GM18870 (cell line): ENCODE measurements at regions not wholly inside any gene's neighbourhood (a gene's known extent, or its start where the extent isn't known, plus 50 kb on each side); places are given as distances from the start of the nearest gene placed in this dataset.

Experiments used
- ATAC-seq: cut with Tn5 transposase; IDR thresholded peaks from one replicate; pipeline ENCODE4 v1.9.1; 2021; ENCODE audit warnings: moderate library complexity; ENCODE audit not compliant: unreplicated experiment

DNA sequence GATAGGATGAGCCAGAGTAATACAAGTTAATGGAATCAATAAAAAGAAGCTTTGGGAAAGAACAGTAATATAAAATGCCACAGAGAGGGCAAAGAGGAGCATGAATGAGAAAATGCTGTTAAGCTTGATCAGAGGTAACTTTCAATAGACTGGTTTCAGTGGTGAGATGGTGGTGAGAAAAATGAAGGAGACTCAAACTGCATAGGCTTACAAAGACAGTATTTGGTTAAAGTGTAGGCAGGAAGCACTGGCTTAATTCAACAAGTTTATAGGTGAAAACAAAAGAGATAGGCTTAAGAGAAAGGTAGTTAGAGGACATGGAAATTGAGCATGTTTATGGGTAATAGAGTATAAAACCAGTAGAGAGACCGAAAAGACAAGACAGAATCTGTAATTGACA is 298.6 kb upstream of the ADAMTS5 start:
- ATAC-seq: no peak

DNA sequence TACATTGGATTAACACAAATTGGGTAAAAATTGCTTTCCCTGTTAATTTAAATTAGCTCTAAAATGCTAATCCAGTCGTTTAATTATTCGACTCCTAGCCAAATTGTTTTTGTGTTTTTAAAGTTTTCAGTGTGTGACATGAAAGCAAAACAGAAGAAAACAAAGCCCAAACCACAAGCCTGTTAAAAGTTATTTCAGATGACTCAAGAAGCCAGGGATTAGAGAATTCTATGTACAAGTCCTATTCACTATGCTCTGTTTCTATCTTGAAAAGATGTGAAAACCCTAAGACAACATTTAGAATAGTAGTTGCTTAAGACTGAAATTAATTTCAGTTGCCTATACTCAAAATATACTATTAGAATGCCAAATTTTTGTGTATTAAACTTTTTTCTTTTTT is 294.8 kb upstream of the ADAMTS5 start:
- ATAC-seq: no peak

DNA sequence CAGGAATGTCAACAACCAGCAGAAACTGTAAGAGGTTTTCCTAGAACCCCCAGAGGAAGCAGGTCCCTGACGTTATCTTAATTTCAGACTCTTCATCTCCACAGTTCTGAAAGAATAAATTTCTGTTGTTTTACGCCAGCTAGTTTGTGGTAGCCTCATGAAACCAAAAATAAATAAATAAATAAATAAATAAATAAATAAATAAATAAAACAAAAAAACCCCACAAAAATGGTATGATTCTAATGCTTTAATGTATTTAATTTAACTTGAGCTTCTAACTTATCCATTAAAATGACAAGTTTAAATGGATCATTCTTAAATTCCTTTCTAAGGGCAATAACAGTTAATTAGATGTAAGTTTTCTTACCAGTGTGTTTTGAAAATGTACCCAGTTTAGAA is 293.8 kb upstream of the ADAMTS5 start:
- no peak for ATAC-seq

DNA sequence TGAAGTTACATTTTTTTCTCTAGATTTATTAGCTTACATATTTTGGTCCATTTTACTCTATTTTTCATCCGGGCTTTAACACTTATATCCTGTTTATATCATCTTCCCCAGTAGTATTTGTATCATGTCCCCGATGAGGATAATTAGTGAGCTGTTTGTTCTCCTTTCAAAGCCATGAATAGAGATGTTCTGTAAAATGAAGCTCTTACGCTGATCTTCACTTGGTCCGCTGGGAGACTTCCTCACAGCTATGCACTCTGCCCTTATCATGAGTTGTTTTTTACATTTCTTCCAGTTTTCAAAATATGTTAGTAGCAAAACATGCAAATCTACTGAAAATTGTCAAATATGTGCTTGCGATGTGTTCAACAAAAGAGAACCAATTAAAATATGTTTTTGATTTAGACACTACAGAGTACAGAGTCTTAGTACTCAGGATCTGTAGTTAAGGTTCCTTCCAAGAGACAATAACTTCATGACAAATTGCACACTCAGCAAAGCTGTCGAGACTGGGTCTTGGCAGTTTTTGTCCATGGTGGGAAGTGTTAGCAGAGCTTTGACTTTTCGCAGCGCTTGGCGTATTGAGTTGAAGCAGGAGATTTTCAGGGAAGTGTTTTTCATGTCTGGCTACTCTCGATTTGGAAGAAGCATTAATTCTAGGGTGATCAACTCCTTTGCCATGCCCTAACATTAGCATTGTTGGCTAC is 292.0 kb upstream of the ADAMTS5 start:
- ATAC-seq: no peak

DNA sequence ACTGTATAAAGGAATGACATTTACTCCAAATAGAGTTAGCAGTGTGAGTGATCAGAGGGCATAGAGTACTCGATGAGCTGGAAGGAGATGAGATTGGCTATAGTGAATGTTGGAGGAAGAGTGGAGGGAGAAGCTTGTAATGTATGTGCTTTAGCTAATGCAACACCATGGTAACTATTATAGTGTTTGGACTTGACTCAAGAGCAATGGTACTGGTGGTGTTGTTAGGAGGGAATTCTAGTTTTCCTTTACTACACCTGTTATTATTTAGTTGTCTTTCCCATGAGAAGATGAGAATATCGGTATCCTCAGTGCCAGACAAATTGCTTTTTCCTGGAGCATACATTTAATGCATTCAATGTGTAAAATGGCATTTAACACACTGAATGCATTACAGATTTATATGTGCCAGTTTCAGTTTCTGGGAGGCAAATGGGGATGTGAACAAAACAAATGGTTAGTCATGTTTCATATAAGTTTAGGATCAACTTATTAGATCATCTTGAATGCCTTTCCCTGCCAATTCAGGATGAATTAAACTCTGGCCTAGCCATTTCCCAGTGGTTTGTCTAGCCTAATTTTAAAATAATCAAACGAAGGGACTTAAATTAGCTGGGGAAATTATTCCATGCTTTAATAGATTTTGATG is 291.1 kb upstream of the ADAMTS5 start:
- no peak for ATAC-seq

DNA sequence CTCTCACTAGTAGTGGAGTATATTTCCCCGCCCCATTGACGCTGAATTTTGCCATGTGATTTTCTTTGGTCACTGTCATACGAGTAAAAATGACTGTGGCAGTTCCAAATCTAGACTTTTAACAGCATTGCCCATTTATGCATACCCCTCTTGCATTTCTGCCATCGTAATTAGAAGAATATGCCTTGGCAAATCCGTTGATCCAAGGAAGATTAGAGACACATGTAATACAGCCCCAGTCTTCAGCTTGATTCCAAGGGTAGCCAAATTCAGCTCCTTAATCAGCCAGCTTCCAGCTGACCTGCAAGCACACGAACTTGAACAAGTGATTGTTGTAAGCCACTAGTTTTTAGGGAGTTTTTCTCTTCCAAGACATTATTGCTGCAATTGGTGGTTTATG is 290.3 kb upstream of the ADAMTS5 start:
- ATAC-seq: no peak

DNA sequence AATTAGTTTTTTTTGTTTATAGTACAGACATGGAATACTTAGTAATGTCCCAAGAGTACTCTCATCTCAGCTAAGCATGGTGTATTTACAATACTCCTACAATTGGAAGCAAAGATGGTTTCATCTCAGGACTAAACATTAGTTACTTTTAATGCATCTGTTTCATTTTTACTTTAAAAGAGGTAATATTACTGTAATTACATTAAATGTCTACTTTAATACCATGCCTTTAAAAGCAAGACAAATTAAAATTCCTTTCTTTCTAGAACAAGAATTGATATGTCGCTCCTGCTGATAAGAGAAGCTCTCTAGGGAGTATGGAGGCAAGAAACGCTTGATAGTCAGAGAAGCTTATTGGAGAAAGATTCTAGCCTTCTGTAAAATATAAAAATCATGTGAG is 284.9 kb upstream of the ADAMTS5 start:
- no peak for ATAC-seq

DNA sequence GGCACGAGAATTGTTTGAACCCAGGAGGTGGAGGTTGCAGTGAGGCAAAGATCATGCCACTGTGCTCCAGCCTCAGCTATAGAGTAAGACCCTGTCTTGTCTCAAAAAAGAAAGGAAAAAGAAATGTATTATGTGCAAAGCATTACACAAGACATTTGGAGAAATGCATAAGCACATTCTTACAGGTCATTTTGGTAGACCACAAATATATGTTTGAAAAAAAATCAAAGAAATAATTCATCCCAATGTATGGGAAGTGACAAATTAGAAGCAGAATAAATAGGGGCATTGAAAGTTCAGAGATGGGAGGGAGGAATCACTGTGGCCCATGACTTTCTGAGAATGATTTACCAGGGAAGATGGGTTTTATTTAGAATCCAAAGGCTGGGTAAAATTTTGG is 283.5 kb upstream of the ADAMTS5 start:
- ATAC-seq: no peak

DNA sequence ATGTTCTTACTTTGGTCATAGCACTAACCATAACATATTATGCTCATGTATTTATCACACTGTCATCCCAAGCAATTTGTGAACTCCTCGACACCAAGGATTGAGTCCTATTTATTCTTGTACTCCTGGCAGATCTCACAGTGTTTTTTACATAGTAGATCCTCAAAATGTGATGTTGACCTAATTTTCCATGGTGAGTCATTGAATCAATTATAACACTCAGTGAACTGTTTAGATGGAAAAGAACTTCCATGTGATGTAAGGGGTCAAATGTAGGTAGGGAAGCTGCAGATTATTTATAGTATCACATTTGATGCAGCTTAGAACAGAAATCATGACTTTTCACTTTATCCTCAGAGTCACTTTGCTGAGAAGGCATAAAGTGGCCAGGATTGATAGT is 281.9 kb upstream of the ADAMTS5 start:
- ATAC-seq: no peak

DNA sequence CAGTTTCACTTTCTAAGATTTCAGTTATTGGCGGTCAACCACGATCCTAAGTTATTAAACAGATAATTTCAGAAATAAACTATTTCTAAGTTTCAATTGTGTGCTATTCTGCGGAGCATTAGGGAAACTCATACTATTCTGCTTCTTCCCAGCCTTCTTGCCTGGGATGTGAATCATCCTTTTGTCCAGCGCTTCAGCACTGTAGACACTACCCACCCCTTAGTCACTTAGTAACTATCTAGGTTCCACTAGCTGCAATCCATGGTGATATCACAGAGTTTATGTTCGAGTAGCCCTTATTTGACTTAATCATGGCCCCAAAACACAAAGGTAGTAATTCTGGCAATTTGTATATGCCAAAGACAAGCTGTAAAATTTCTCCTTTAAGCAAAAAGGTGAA is 279.9 kb upstream of the ADAMTS5 start:
- ATAC-seq: no peak

DNA sequence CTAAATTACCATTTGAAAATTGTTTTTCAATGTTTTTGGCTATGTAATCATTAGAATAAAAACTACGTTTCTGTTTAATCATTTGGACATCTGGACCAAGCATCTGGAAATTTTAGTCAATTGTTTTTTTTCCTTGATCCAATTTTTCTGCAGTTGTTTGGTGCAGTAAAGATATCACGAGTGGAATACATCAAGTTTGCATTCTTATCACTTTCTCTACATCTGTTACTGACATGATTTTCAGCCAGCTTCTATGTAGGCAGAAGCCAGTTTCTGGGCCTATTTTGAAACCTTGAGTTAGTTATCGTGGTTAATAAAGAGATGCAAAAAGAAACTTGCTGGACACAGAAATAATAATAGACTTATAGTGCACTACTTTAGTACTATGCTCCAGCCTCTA is 277.9 kb upstream of the ADAMTS5 start:
- ATAC-seq: no peak

DNA sequence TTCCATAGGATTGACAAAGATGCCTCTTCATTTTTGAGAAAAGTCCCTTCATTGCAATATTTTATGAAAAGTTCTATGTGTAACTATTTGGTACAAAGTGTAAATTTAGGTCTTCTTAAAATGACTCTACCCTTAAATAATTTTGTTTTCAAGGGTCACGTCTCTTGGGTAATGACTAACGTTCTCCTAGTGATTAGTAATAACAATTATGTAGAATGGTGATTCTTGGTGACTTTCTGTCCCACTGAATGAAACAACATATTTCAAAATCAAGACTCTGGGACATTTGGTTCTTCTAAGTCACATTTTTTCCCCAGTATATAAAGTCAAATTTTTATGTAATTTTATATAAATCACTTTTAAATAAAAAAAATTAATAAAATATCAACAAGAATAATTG is 277.5 kb upstream of the ADAMTS5 start:
- ATAC-seq: no peak

DNA sequence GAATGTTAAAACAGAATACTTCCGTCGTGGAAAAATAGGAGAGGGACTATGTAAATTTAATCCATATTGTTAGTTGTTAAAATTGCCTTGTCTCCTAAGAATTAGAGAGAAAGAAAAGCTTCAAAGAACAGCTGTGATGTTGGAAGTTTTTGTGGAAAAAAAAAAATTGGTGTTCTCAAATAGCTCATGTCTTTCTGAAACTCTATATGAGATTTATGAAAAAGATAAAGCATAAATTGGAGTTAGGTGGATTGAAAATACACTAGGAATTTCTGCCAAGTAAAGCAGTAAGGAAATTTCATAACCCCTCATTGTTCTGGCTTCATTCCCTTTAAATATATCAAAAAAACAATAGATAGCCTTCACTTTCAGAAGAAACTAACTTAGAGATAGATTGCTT is 274.0 kb upstream of the ADAMTS5 start:
- no peak for ATAC-seq

DNA sequence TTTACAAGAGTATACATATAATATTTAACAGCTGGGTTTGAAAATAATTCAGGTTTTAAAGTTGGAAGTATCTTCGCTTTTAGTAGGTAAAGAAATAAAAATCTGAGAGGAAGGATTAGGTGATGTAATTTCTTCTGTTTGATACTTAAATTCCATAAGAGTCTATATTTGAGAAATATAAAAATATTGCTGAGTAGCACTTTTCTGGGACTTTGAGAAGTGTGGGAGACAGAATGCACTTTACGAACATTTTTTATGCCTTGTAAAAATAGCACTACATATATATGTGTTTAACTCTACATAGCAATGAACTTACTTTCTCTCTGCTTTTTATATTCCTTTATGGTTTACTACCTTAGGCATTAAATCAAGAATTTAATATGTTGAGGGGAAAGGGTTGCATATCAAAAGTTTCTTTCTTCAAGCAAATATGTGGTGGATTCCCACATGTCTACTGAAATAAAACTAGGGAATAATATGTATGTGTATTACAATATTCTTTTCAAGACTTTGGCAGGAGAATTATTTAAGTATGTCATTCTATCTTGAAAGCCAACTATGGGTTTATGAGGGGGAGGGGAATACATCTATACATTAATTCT is 266.7 kb upstream of the ADAMTS5 start:
- ATAC-seq: no peak

DNA sequence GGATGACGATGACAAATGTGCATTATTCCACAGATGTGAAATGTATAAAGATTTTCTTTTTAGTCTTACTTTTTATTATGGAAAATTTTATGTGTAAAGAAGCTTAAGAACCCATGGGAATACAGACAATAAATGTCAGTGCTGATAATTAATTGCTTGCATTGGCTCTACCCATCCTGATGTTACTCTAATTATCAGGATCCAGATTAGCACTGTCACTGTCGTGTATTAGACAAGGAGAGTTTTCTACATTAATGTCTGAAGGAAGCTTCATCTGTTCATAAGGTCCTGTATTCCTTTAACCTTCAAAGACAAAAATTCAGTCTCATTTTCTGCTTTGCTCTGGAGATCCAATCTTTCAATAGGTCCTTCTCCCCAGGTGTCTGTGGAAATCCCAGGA is 259.1 kb upstream of the ADAMTS5 start:
- no peak for ATAC-seq

DNA sequence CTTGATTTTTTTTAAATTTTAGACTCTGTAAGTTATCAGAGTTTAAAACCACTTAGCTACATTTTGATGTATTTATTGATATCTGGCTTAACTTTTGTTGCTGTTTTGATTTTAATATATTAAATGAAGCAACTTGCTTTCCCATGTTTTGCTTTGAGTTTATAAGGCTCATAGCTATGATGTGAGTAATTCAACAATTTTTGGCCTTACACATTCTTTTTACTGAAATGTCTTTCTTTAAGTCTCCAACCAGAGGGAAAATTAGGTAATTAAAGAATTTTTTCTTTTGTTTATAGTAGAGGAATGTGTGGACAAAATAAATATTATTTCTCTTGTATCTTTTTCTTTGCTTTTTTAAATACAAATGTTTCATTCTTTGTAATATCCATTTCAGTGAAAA is 258.3 kb upstream of the ADAMTS5 start:
- ATAC-seq: no peak

DNA sequence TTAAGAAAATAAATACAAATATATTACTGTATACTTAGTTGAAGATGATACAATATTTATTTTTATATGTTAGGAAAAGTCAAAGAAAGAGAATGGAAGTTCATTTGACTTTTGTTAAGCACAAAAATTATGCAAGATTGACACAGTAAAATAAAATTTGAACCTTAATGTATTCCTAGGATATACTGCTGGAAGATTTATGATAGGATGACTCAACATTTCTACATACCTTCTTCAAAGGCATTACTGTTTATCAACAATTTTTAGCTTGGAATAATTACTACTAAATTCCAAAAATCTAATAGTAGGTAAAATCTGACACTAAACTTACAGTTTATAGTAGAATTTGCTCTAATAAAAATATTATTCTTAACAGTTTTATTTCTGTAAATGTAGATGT is 257.3 kb upstream of the ADAMTS5 start:
- ATAC-seq: no peak

DNA sequence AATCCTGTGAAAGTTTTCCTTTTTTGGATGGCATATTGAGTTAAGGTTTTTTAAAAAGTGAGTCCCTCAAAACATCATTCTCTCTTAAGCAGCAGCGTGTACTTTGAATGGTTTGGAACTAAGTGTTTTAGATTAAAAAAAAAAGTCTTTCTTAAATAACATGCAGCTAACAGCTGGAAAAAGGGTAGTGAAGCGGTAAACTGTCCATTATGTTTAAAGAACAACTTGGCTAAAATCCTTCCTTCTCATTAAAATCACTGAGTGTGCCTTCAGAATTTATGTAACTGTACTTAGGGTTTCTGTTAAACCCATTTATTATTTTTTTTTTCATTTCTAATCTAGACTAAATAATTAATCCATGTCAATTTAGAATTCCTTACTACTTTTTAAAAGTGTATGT is 254.2 kb upstream of the ADAMTS5 start:
- no peak for ATAC-seq

DNA sequence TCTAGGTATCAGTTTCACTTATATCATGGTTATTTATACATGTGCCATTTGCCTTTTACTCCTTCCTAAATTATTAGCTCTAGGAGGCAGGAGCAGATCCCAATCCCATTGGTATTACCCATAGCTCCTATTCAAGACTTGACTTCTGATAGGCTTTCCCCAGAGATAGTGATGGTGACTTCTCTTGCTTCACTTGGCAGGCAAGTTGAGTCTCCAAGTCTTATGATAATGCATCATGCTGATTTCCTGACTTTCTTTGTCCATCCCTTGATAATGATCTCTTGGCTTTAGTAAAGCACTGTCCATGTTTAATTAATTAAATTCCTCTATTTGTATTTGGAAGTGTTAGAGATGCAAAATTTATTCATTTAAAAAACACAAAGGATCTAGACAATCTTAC is 253.5 kb upstream of the ADAMTS5 start:
- ATAC-seq: no peak

DNA sequence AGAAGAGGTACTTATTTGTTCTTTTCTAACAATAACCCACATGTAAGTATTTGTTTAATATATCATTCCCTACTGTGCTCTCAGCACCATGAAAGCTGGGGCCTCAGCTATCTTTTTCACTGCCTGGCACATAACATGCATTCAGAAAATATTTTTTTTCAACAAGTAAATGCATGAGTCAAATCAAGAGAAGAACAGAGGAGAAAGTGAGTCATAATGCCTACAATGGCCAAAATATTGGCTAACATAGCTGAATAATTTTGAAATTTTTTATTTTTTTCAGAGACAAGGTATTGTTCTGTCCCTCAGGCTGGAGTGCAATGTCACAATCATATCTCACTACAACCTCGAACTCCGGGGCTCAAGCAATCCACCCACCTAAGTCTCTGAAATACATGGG is 252.2 kb upstream of the ADAMTS5 start:
- ATAC-seq: no peak

DNA sequence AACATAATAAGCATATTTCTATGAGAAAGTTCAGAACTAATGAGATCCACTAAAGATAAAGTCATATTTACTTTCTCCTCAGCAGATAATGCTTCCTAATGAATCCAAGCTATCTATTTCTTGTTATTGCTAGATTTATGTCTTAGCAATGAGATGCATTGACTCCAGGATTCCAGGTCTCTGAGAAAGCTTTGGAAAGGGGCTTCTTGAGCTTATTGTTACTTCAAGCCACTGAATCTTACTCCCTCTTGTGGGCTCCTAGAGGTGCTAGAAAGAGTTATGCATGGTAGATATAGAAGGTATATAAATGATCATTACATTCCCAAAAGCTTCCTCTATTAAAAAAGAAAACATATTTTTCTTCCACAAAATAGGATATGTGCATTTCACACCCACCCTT is 246.4 kb upstream of the ADAMTS5 start:
- ATAC-seq: no peak

DNA sequence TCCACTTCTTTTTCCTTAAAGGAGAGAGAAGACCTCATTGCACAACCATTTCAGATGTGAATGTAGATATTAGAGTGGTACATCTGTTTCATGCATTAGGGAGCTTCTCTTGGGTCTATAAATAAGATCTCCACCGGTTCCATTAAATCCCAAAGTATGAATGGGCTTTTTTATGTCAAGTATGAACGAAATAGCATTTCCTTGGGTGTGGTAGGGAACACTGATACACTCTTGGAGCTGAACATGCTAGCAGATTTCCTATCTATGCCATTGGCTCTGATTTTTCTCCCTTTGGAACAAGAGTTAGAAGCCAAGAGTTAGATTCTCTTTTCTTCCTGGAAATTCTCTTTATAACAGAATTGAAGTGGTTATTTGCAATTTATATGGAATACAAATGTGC is 245.6 kb upstream of the ADAMTS5 start:
- ATAC-seq: no peak

DNA sequence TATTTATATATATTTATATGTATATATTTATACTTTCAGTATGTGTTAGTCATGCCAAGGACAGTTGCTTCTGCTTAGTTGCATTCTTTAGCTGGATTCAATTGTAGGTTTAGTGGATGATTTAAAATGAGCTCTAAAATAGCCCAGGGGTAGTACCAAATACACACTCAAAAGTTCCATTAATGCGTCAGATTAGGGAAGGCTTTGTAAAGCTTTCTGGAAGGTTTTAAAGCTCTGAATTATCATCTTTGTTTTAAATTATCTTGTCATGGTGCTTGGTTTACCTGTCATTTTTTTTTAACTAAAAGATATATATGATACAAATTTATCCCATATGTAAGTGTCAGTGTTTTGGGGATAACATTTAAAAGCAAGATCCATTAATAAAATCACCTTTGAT is 242.7 kb upstream of the ADAMTS5 start:
- ATAC-seq: no peak
